ENCODE measurements at regions not wholly inside any gene's neighbourhood (a gene's known extent, or its start where the extent isn't known, plus 50 kb on each side); places are given as distances from the start of the nearest gene placed in this dataset.
A peak's percentile ranks its signal among the peaks of the same experiment; 100 is the strongest.

- DNase-seq = peak; percentile 30 to 78
Measured at GRCh38 chr15:35777061-35777460, 231.1 kb upstream of the DPH6 start.

- no peak for DNase-seq
Measured at GRCh38 chr15:35783203-35783602, 237.2 kb upstream of the DPH6 start.

DNA sequence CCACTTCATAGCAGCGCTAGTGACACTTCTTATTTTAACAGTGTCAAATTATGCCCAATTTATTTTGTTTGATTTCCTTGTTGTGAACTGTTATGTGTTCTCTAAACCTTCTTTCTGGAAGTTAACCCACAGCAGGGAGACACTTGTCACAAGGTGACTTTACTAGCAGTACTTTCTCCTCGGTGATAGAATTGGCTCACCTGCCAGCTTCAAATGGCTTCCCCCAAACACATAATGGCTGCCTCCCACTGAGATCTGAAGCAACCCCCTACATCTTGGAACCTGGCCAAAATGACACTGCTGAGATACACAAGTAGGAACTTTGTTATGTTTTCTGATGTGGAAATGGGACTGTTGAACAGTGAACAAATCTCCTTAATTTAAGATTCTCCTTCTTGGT lies 238.8 kb upstream of the DPH6 start:
- DNase-seq = peak; percentile 92 to 98

- no peak for DNase-seq
Measured at GRCh38 chr15:35810007-35810406, 264.0 kb upstream of the DPH6 start.

DNA sequence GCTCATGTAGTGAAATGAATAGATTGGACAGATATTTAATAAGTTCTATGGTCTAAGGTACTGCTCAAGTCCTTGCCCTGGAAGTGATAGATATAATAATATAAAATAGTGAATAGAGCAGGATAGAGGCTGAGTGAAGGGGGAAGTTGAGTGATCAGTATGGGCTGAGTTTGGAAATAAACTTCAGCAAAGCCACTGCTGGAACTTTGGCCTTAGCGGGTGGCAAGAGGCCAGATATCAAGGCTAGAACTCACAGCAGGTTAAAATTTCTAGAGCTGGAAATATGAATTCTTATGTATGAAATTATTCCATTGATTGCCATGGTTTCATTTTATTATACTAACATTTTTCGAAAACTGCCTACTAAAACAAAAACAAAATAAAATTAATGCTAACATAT lies 267.6 kb upstream of the DPH6 start:
- no peak for DNase-seq

GRCh38 chr15:35818846-35819245 lies 272.9 kb upstream of the DPH6 start:
- no peak for DNase-seq

GRCh38 chr15:35822153-35822552 lies 276.2 kb upstream of the DPH6 start:
- no peak for DNase-seq

DNA sequence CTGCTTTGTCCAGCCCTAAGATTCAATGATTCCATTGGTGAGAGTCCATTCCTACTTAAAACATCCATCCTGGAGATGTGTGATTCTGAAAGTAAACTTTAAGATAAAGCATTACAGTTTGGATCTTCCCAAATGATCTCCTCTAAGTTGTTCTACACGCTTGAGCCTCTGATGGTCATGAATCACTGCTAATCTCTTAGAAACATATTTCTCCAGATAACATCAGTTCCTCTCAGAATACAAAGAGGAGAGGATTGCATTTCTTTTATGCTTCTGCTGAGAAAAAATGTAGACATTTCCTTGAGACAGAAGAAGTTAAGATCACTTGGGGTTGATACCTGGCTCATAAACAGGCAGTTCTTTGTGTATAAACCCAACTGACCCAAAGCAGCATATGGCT lies 281.2 kb upstream of the DPH6 start:
- DNase-seq = no peak

DNA sequence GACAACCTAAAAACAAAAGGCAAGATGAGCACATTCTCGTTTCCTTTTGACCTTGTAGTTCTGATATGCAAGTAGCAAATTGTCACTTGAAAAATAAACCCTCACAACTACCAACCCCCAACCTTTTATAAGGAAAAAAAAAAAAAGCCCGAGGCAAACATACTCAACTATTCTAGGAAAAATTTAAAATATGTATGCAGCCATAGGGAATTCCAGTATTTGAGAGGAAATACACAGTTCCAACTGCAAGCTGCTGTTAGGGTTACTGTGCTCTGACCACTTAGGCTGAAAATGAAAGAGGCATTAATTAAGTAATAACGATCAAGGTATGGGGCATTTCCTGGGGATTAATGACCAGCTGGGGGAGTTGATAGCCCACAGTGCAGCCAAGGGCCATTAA lies 281.9 kb upstream of the DPH6 start:
- no peak for DNase-seq

DNA sequence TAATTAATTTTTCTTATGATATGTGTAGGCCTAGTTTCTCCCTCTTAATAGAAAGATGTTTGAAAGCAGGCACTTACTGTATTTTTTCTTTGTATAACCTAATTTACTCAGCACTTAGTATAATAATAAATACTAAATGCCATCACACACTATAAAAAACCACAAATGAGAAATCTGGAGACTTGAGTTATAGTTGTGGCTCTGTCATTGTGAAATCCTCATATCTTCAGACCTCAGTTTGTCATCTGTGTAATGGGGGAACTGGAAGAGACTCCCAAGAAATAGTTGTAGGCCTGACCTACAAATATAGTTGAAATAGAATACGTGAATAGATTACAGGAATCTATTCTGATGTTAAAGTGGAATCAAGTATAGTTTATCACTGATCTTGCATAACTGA lies 287.6 kb upstream of the DPH6 start:
- DNase-seq = no peak

DNA sequence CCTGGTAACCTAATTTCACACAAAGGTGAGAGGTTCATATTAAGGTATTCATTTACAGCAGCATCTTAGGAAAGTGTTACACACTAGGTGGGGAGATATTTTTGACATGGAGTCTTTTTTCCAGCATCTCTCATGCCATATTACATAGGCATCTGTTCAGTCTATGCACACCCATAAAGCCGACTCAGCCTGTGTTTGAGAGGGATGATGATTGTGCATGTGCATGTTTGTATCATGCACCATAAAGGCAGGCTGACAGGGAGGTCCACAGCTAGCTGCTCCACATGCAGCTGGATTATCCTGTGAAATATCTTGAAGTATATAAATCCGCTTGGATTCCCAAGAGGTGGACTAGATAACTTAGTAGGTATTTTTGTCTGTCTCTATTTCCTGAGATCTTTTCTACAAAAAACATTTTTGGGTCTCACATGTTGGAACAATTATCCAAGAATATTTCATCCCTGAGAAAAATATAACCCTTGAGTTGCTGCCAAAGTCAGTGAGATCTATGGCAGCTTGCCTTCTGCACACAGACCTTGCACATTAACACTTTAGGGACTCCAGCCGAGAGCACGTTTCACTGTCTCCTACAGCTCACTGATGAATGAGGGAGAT lies 288.4 kb upstream of the DPH6 start:
- DNase-seq = no peak

- no peak for DNase-seq
Measured at GRCh38 chr15:35834866-35835265, 288.9 kb upstream of the DPH6 start.

DNA sequence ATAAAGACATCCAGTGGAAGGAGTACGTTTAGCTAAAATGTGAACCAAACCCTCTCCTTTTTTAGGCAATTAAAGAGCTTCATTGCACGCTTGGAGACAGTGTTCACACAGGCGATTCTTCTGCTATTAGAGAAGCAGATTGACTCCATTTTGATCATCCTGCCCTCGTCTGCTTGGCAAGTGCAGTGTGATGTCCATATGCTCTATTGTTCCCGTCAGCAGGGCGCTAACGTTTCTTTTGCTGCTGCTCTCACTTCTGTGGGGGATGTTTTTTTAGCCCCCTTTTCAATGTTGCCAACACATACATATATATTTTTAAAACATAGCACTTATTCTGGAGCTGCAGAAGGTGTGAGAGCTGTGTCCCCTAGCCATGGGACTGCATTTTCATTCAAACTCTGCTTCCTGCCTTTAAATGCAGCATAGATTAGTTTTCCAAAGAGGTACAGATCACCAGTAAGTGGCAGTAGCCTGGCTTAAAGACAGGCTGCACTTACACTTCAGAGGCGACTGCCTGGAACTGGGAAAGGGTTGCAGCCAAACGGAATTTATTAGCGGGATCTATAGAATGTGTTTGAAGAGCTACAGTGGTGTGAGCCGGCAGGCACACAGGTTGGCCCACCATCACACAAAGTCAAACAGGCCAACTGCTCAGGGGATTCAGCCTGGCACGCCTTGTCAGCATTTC lies 292.6 kb upstream of the DPH6 start:
- DNase-seq = no peak

- no peak for DNase-seq
Measured at GRCh38 chr15:35842631-35843030, 296.7 kb upstream of the DPH6 start.

- no peak for DNase-seq
Measured at GRCh38 chr15:35843498-35843897, 297.5 kb upstream of the DPH6 start.

GRCh38 chr15:35850284-35850683 lies 304.3 kb upstream of the DPH6 start:
- no peak for DNase-seq

DNA sequence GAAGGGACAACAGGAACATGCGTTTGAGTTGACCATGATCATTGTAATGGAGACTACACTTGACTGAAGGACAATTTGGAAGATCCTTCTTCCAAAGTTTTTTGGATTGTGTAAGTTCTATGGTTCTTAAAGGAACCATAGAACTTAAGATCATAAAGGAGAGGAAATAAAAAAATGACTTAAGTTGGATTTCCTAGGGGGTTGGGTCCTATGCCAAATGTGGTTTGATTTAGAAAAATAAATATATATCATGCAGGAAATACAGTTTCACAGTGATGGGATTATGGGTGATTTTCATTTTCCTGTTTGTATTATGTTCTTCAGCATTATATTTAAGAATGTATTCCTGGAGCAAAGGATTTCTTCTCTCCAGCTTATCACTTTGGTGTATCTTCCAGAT lies 305.5 kb upstream of the DPH6 start:
- no peak for DNase-seq

GRCh38 chr15:35852818-35853624 lies 307.1 kb upstream of the DPH6 start:
- DNase-seq = no peak

DNA sequence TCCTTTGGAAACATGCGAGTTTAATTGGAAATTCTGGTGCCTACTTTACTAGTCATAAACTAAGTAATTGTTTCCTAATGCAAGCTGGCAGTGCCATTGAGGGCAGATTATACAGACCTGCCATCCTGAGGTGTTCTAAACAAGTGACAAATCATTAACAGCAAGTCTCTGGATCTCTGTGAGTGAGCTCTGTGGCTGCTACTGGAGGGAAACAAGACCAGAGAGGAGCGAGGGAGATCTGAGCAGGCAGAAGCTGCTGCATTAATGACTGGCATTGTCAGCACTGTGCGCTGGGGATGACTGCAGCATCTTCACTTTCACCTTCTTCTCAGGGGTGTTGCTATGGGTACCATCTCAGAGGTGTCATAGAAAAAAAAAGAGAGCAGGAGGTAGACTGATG lies 308.4 kb upstream of the DPH6 start:
- no peak for DNase-seq

GRCh38 chr15:35857567-35858226 lies 311.7 kb upstream of the DPH6 start:
- DNase-seq = no peak

DNA sequence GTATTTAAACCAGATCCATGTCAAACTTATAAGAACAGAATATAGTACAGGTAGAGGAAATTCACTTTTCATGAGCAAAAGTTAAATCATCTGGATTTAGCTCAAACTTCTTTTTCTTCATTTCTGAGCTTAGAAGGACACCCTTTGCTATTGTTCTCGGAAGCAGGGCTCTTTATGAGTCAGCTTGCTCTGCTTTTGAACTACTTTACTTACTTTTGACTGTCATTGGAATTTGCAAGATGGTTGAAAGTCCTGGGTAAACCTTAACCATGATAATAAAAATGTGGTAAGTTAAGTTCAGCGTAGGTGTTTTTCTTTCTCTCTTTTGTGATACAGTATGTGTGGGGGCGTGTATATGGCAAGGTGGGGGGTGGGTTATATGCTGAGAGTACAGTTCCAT lies 312.7 kb upstream of the DPH6 start:
- no peak for DNase-seq

DNA sequence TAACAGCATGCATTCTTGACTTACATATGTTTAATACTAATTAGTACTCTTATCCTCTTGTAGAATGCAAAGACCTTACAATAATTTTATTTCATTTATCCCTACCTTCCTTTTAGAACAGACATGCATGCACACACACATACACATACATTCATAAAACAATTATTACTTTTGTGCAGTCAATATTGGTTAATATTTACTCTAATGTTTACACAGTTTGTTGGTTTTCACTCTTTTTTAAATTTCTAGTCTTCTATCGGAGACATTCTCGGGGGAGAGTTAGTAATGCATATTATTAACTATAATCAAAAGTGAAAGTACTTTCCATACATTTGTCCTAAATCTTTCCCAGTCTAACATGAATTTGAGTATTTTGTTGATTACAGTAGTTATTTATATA lies 317.7 kb upstream of the DPH6 start:
- DNase-seq = no peak

- DNase-seq = no peak
Measured at GRCh38 chr15:35867356-35867755, 321.4 kb upstream of the DPH6 start.

GRCh38 chr15:35871282-35871681 lies 325.3 kb upstream of the DPH6 start:
- DNase-seq = no peak
